HEK293 (cell line): ENCODE measurements at regions not wholly inside any gene's neighbourhood (a gene's known extent, or its start where the extent isn't known, plus 50 kb on each side); places are given as distances from the start of the nearest gene placed in this dataset.

Experiments
- CTCF ChIA-PET: fragments of 350-600 bp; formaldehyde crosslinking; extraction: SDS; loops from one replicate; lab custom pipeline; 2021; ENCODE audit warnings: antibody characterized with exemption; lab: Yijun Ruan, JAX
- POLR2A ChIA-PET: fragments of 300-600 bp; formaldehyde crosslinking; extraction: SDS; loops from one replicate; lab custom pipeline; 2020; ENCODE audit warnings: antibody characterized with exemption, inconsistent platforms; lab: Yijun Ruan, JAX
- H3K27ac ChIP-seq: fragments of 200-500 bp; sonication (Bioruptor generic); 2 replicates; pipeline ENCODE4 v1.5.1; 2014; ENCODE audit warnings: low read depth, low read length, control low read depth, inconsistent platforms; ENCODE audit errors: extremely low read depth
- H3K36me3 ChIP-seq, 2 experiments: fragments of 200-500 bp in 1 of 2; sonication (Bioruptor generic) in 1 of 2; 1 replicate in 1 of 2; 2 replicates in 1 of 2; pipeline ENCODE4 v1.5.1; 2014 to 2017; ENCODE audit warnings: inconsistent platforms in 2 of 2, low read length in 2 of 2; ENCODE audit not compliant: control insufficient read depth in 2 of 2, insufficient read depth in 1 of 2
- H3K4me1 ChIP-seq: fragments of 200-500 bp; sonication (Bioruptor generic); 2 replicates; pipeline ENCODE4 v1.5.1; 2014; ENCODE audit warnings: mild to moderate bottlenecking, low read length, inconsistent platforms; ENCODE audit not compliant: control insufficient read depth, insufficient read depth
- H3K4me3 ChIP-seq: 2 replicates; pipeline ENCODE4 v1.5.1; 2011; ENCODE audit warnings: low read depth, mild to moderate bottlenecking, control low read depth, low read length, moderate library complexity
- H3K9me3 ChIP-seq: fragments of 200-500 bp; sonication (Bioruptor generic); 2 replicates; pipeline ENCODE4 v1.5.1; 2014; ENCODE audit warnings: low read depth, low read length, inconsistent platforms; ENCODE audit not compliant: control insufficient read depth, insufficient read depth
- EGR2 ChIP-seq: fragments of 450-650 bp; formaldehyde crosslinking; IDR thresholded peaks from 2 replicates; pipeline ENCODE4 v1.5.1; 2016; ENCODE audit warnings: low read depth, missing biosample characterization, missing genetic modification characterization
- KLF17 ChIP-seq: fragments of 450-650 bp; formaldehyde crosslinking; IDR thresholded peaks from 2 replicates; pipeline ENCODE4 v1.5.1; 2016; ENCODE audit warnings: missing biosample characterization, missing genetic modification characterization
- OSR2 ChIP-seq: fragments of 450-650 bp; formaldehyde crosslinking; IDR thresholded peaks from 2 replicates; pipeline ENCODE4 v1.5.1; 2016; ENCODE audit warnings: missing biosample characterization, missing genetic modification characterization
- PRDM2 ChIP-seq: fragments of 450-650 bp; formaldehyde crosslinking; IDR thresholded peaks from 2 replicates; pipeline ENCODE4 v1.5.1; 2016; ENCODE audit warnings: missing biosample characterization, missing genetic modification characterization, borderline replicate concordance
- ZNF398 ChIP-seq: fragments of 450-650 bp; formaldehyde crosslinking; IDR thresholded peaks from 2 replicates; pipeline ENCODE4 v1.5.1; 2017; ENCODE audit warnings: missing biosample characterization, missing genetic modification characterization
- ZNF529 ChIP-seq: fragments of 450-650 bp; formaldehyde crosslinking; IDR thresholded peaks from 2 replicates; pipeline ENCODE4 v1.5.1; 2017; ENCODE audit warnings: missing genetic modification characterization, missing biosample characterization; ENCODE audit not compliant: insufficient replicate concordance
- ZNF76 ChIP-seq: fragments of 450-650 bp; formaldehyde crosslinking; IDR thresholded peaks from 2 replicates; pipeline ENCODE4; 2016; ENCODE audit warnings: low read depth, missing biosample characterization, missing genetic modification characterization, borderline replicate concordance
- ZNF777 ChIP-seq: fragments of 450-650 bp; formaldehyde crosslinking; IDR thresholded peaks from 2 replicates; pipeline ENCODE4 v1.5.1; 2017; ENCODE audit warnings: missing biosample characterization, missing genetic modification characterization, borderline replicate concordance
- ZSCAN23 ChIP-seq: fragments of 450-650 bp; formaldehyde crosslinking; IDR thresholded peaks from 2 replicates; pipeline ENCODE4 v1.5.1; 2016; ENCODE audit warnings: missing biosample characterization, missing genetic modification characterization
- TF ChIP-seq, protein P1 (sequence below): fragments of 450-650 bp; formaldehyde crosslinking; IDR thresholded peaks from 2 replicates; pipeline ENCODE4 v1.5.1; 2017; ENCODE audit warnings: missing biosample characterization, missing genetic modification characterization

DNA sequence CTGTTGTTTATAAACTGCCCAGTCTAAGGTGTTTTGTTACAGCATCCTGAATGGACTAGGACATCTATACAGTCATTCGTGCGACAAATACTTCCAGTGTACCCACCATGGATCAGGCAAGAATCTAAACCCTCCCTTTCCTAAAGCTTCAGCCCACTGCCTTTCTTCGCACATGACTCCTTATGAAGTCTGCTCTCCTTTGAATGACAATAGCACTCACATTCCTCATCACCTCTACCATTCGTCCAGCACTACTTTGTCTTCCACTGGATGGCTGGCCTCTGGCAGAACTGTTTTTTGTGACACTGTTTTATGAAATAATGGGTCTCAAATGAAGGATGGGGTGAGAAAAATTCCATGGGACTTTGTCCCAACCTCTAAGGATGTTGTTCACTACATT lies 89.8 kb upstream of the LIN7C start:
- no peak overlapping the region for H3K4me3 ChIP-seq
- H3K9me3 ChIP-seq, result no peaks in the 10 kb centered on the region
- no peak overlapping the region for H3K27ac ChIP-seq
- ChIA-PET CTCF (no interaction called here), POLR2A (no interaction called here)
- TF ChIP-seq OSR2 (tag by site-specific recombination) (no peak), ZNF76 (tag by site-specific recombination) (no peak), EGR2 (tag by site-specific recombination) (no peak), ZSCAN23 (tag by site-specific recombination) (no peak), KLF17 (tag by site-specific recombination) (no peak)
- H3K4me1 ChIP-seq, result no peaks in the 10 kb centered on the region
- H3K36me3 ChIP-seq, result no peaks in the 10 kb centered on the region

- POLR2A ChIA-PET, result no interaction called here
- Histone ChIP-seq H3K4me3 (no peak overlapping the region), H3K4me1 (no peaks in the 10 kb centered on the region), H3K9me3 (no peaks in the 10 kb centered on the region), H3K36me3 (no peaks in the 10 kb centered on the region), H3K27ac (no peak overlapping the region)
- CTCF ChIA-PET, result no interaction called here
- TF ChIP-seq, protein P1, sequence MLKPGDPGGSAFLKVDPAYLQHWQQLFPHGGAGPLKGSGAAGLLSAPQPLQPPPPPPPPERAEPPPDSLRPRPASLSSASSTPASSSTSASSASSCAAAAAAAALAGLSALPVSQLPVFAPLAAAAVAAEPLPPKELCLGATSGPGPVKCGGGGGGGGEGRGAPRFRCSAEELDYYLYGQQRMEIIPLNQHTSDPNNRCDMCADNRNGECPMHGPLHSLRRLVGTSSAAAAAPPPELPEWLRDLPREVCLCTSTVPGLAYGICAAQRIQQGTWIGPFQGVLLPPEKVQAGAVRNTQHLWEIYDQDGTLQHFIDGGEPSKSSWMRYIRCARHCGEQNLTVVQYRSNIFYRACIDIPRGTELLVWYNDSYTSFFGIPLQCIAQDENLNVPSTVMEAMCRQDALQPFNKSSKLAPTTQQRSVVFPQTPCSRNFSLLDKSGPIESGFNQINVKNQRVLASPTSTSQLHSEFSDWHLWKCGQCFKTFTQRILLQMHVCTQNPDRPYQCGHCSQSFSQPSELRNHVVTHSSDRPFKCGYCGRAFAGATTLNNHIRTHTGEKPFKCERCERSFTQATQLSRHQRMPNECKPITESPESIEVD, result no peak
- TF ChIP-seq ZNF529 (tag by site-specific recombination) (no peak), ZNF398 (tag by site-specific recombination) (no peak), ZNF777 (tag by site-specific recombination) (no peak), PRDM2 (tag by site-specific recombination) (no peak)
Measured at GRCh38 chr11:27592098-27592780, 85.7 kb upstream of the LIN7C start.
